ENCODE measurements at regions not wholly inside any gene's neighbourhood (a gene's known extent, or its start where the extent isn't known, plus 50 kb on each side); places are given as distances from the start of the nearest gene placed in this dataset.

- no peak for TF ChIP-seq CTCF (IDR thresholded peaks at IDR 0.05)
Observed at GRCh38 chr9:87824216-87824875, 58.3 kb upstream of the SPATA31E1 start.

GRCh38 chr9:87824886-87825285, 57.8 kb upstream of the SPATA31E1 start:
- no peak for TF ChIP-seq CTCF (IDR thresholded peaks at IDR 0.05)

- no peak for TF ChIP-seq CTCF (IDR thresholded peaks at IDR 0.05)
Observed at GRCh38 chr9:87826331-87826730, 56.3 kb upstream of the SPATA31E1 start.

GRCh38 chr9:87827341-87827740, 55.3 kb upstream of the SPATA31E1 start:
- TF ChIP-seq CTCF (IDR thresholded peaks at IDR 0.05): no peak

GRCh38 chr9:87829756-87830155, 52.9 kb upstream of the SPATA31E1 start:
- TF ChIP-seq CTCF (IDR thresholded peaks at IDR 0.05): no peak

- TF ChIP-seq CTCF (IDR thresholded peaks at IDR 0.05): no peak
Observed at GRCh38 chr9:87830446-87830845, 52.2 kb upstream of the SPATA31E1 start.

- TF ChIP-seq CTCF (IDR thresholded peaks at IDR 0.05): no peak
Observed at GRCh38 chr9:87831159-87831558, 51.5 kb upstream of the SPATA31E1 start.
